ENCODE measurements at regions not wholly inside any gene's neighbourhood (a gene's known extent, or its start where the extent isn't known, plus 50 kb on each side); places are given as distances from the start of the nearest gene placed in this dataset.

- DNase-seq: no peak
Observed at GRCh38 chr5:3004361-3005080, 253.0 kb upstream of the IRX2 start.

GRCh38 chr5:3002230-3002629 lies 250.8 kb upstream of the IRX2 start:
- no peak for DNase-seq

- no peak for DNase-seq
Observed at GRCh38 chr5:3000631-3001030, 249.2 kb upstream of the IRX2 start.

GRCh38 chr5:2999926-3000325 lies 248.4 kb upstream of the IRX2 start:
- no peak for DNase-seq

- DNase-seq: no peak
Observed at GRCh38 chr5:2998106-2998505, 246.6 kb upstream of the IRX2 start.

GRCh38 chr5:2997179-2997578 lies 245.7 kb upstream of the IRX2 start:
- no peak for DNase-seq

- no peak for DNase-seq
Observed at GRCh38 chr5:2996687-2997086, 245.2 kb upstream of the IRX2 start.

GRCh38 chr5:2996248-2996647 lies 244.8 kb upstream of the IRX2 start:
- DNase-seq: no peak

GRCh38 chr5:2995667-2996066 lies 244.2 kb upstream of the IRX2 start:
- DNase-seq: no peak

GRCh38 chr5:2995035-2995434 lies 243.6 kb upstream of the IRX2 start:
- no peak for DNase-seq

- no peak for DNase-seq
Observed at GRCh38 chr5:2993771-2994170, 242.3 kb upstream of the IRX2 start.

GRCh38 chr5:2993301-2993700 lies 241.8 kb upstream of the IRX2 start:
- DNase-seq: no peak

GRCh38 chr5:2992806-2993205 lies 241.3 kb upstream of the IRX2 start:
- DNase-seq: no peak

GRCh38 chr5:2991884-2992283 lies 240.4 kb upstream of the IRX2 start:
- no peak for DNase-seq

- DNase-seq: no peak
Observed at GRCh38 chr5:2989517-2989916, 238.0 kb upstream of the IRX2 start.

- no peak for DNase-seq
Observed at GRCh38 chr5:2986301-2986700, 234.8 kb upstream of the IRX2 start.

GRCh38 chr5:2985718-2986117 lies 234.2 kb upstream of the IRX2 start:
- DNase-seq: no peak

GRCh38 chr5:2983583-2984300 lies 232.3 kb upstream of the IRX2 start:
- DNase-seq: no peak

GRCh38 chr5:2981652-2982051 lies 230.2 kb upstream of the IRX2 start:
- DNase-seq: no peak

GRCh38 chr5:2981035-2981434 lies 229.6 kb upstream of the IRX2 start:
- no peak for DNase-seq

GRCh38 chr5:2960294-2960693 lies 208.8 kb upstream of the IRX2 start:
- no peak for DNase-seq

GRCh38 chr5:2958976-2959375 lies 207.5 kb upstream of the IRX2 start:
- no peak for DNase-seq

GRCh38 chr5:2948875-2949274 lies 197.4 kb upstream of the IRX2 start:
- DNase-seq: no peak

GRCh38 chr5:2946315-2946714 lies 194.8 kb upstream of the IRX2 start:
- DNase-seq: no peak

- no peak for DNase-seq
Observed at GRCh38 chr5:2936413-2936812, 184.9 kb upstream of the IRX2 start.

Measured in Kasumi-1 (cell line).